Transverse colon (tissue), 4 donors: ENCODE measurements at regions not wholly inside any gene's neighbourhood (a gene's known extent, or its start where the extent isn't known, plus 50 kb on each side); places are given as distances from the start of the nearest gene placed in this dataset.

Experiments
- POLR2AphosphoS5 ChIP-seq, 3 donors: sonication (generic); formaldehyde crosslinking; IDR thresholded peaks; one replicate each; pipeline ENCODE4 v1.6.1; 2016; ENCODE audit warnings: antibody characterized with exemption in 3 of 3
- TF ChIP-seq, protein P1 (sequence below), 5 experiments: fragments of 200-600 bp in 3 of 5; fragments of 450-650 bp in 2 of 5; sonication (generic) in 3 of 5; IDR thresholded peaks; 1 replicate in 2 of 5; 2 replicates in 3 of 5; pipeline ENCODE4 v1.5.1; 2016 to 2017; ENCODE audit warnings: antibody characterized with exemption in 5 of 5, inconsistent platforms in 3 of 5, mild to moderate bottlenecking in 2 of 5, moderate library complexity in 1 of 5

GRCh38 chr12:13561923-13562322, 365.4 kb downstream of the EMP1 start:
- TF ChIP-seq, protein P1, sequence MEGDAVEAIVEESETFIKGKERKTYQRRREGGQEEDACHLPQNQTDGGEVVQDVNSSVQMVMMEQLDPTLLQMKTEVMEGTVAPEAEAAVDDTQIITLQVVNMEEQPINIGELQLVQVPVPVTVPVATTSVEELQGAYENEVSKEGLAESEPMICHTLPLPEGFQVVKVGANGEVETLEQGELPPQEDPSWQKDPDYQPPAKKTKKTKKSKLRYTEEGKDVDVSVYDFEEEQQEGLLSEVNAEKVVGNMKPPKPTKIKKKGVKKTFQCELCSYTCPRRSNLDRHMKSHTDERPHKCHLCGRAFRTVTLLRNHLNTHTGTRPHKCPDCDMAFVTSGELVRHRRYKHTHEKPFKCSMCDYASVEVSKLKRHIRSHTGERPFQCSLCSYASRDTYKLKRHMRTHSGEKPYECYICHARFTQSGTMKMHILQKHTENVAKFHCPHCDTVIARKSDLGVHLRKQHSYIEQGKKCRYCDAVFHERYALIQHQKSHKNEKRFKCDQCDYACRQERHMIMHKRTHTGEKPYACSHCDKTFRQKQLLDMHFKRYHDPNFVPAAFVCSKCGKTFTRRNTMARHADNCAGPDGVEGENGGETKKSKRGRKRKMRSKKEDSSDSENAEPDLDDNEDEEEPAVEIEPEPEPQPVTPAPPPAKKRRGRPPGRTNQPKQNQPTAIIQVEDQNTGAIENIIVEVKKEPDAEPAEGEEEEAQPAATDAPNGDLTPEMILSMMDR (IDR thresholded peaks at IDR 0.05): no peak
- TF ChIP-seq POLR2AphosphoS5 (IDR thresholded peaks at IDR 0.05): no peak
